Activated naive CD8-positive, alpha-beta T cell treated with anti-CD3 and anti-CD28 coated beads, Interleukin-2, amount 50 U/mL, for 24 hours (primary cell): ENCODE measurements at regions not wholly inside any gene's neighbourhood (a gene's known extent, or its start where the extent isn't known, plus 50 kb on each side); places are given as distances from the start of the nearest gene placed in this dataset.
"Not testable (repeated sequence)": the region's sequence is repeated elsewhere in the genome, so short reads cannot be mapped to it uniquely, and the experiment has no call there.

Experiments
- ATAC-seq: fragments of 150-1000 bp; cut with Tn5 transposase; one replicate; pipeline ENCODE4 v1.10.0; 2021
- DNase-seq: peaks from one replicate; pipeline ENCODE4 v3.0.0; 2021
- H3K27ac Mint-ChIP-seq: one replicate; pipeline ENCODE4 v1.8.0; 2021; ENCODE audit warnings: mild to moderate bottlenecking, mixed read lengths
- H3K27me3 Mint-ChIP-seq: one replicate; pipeline ENCODE4 v1.8.0; 2021; ENCODE audit warnings: mixed read lengths
- H3K36me3 Mint-ChIP-seq: one replicate; pipeline ENCODE4 v1.8.0; 2021; ENCODE audit warnings: low read depth, mixed read lengths
- H3K4me1 Mint-ChIP-seq: one replicate; pipeline ENCODE4 v1.8.0; 2021; ENCODE audit warnings: mixed read lengths
- H3K4me3 Mint-ChIP-seq: one replicate; pipeline ENCODE4 v1.8.0; 2021; ENCODE audit warnings: mild to moderate bottlenecking, moderate library complexity, mixed read lengths
- H3K9me3 Mint-ChIP-seq: one replicate; pipeline ENCODE4 v1.8.0; 2021; ENCODE audit warnings: mixed read lengths

DNA sequence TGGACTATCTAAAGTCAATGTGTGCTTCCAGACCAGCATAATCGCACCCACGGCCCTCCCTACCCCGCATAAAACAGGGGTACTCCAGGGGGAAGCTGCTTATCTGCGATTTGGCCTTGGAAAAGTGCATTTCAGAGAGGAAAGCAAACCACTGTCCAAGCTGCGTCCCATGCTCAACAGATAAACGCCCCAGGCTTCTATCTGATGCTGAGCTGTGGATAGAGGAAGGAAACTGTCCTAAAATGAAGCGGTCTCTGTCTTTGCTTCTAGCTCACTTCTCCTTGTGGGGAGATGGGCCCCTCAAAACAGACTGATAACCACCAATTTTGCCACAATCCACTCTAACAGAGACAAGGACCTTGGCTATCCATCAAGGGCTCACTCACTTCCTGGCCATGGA, 160.5 kb upstream of the TNRC6C start:
- DNase-seq (no peak), ATAC-seq (no peak)
- Mint-ChIP-seq H3K9me3 (no peaks in the 10 kb centered on the region), H3K27ac (no peak overlapping the region), H3K4me3 (no peak overlapping the region), H3K4me1 (peaks cover 2% of the 10 kb centered on the region), H3K36me3 (no peaks in the 10 kb centered on the region), H3K27me3 (peaks cover 6% of the 10 kb centered on the region)

DNA sequence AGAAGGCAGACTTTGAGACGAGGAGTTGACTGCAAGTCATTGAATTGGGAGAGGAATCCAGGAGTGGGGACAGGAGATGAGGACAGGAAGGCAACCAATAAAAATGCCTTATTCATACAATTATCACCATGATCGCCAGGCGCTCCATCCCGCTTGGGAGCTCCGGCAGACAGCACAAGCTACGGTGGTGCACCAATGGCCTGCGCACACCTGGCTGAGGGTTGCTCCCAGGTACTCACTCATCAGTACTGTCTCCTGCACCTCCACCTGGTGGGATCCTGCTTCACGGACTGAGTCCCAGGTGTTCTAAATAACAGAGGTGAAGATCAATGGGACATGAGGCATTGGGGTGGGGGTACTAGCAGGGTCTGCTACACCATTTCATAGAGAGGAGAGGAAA, 160.0 kb upstream of the TNRC6C start:
- DNase-seq (no peak), ATAC-seq (no peak)
- Mint-ChIP-seq H3K9me3 (no peaks in the 10 kb centered on the region), H3K4me1 (peaks cover 2% of the 10 kb centered on the region), H3K27me3 (peaks cover 6% of the 10 kb centered on the region), H3K27ac (no peak overlapping the region), H3K4me3 (no peak overlapping the region), H3K36me3 (no peaks in the 10 kb centered on the region)

DNA sequence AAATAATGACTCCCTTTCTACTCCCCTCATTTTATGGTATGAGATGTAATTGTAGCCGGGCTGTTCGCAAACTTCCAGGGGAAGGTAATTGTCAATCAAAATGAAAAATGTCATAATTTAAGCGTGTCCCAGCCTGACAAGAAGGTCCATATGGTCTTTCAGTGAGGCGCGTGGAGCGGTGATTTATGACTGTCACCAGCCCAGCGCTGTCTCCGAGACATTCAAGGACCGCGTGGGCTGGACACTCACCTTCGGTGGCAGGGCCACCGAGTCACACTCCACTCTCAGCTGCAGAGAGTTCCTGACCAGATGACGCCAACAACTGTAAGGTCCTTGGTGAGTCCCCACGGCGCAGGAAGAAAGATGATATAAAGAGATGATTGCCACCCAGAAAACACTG, 157.7 kb upstream of the TNRC6C start:
- ATAC-seq (no peak), DNase-seq (no peak)
- H3K36me3 Mint-ChIP-seq: no peaks in the 10 kb centered on the region
- peaks cover 2% of the 10 kb centered on the region for H3K4me1 Mint-ChIP-seq
- no peaks in the 10 kb centered on the region for H3K9me3 Mint-ChIP-seq
- peaks cover 9% of the 10 kb centered on the region for H3K27me3 Mint-ChIP-seq
- no peak overlapping the region for H3K4me3 Mint-ChIP-seq
- H3K27ac Mint-ChIP-seq: no peak overlapping the region

DNA sequence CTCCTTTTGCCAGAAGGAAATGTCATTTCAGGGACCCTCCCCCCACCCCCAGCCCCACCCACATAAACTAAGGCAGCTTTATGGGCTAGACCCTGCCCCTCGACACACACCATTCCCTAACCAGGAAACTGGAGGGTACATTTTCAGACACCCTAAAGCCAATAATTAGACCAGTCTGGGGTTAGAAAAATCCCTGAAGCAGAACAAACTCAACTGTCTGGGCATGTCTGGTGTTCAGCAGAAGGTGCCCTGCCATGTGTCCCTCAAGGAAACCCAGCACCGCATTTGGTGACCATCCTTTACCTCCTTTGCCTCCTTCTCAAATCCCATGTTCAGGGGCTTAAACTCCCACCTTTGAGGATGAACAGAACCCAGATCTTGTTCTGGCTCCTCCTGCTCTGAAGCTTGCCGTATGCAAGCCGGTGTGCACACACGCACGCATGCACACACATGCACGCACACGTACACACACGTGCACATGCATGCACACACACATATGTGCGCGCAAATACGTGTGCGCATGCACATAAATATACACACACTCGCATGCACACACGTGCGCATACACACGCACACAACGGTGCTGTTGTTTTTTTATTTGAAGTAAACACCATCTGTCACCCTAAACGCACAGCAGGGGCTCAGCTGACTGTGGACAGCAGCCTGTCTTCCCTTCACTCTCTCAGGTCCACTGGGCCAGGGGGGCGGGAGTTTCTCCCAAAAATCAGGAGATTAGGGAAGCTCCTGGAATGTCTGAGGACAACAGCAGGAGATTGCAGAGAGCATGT, 156.8 kb upstream of the TNRC6C start:
- H3K27ac Mint-ChIP-seq: no peak overlapping the region
- H3K4me1 Mint-ChIP-seq: peaks cover 2% of the 10 kb centered on the region
- no peaks in the 10 kb centered on the region for H3K9me3 Mint-ChIP-seq
- ATAC-seq: no peak
- peaks cover 9% of the 10 kb centered on the region for H3K27me3 Mint-ChIP-seq
- no peak overlapping the region for H3K4me3 Mint-ChIP-seq
- H3K36me3 Mint-ChIP-seq: no peaks in the 10 kb centered on the region
- DNase-seq: no peak

DNA sequence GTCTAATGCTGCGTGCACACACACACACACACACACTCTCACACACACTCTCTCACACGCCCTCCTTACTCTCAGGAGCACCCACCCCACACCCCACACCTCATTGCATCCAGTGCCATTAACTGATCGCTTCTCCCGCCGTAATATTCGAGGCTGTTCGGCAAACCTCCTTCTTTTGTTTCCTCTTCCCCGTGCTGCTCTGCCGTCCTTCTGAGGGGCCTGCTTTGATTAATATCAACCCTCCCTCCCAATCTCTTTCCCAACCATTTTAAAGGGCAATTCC, 156.2 kb upstream of the TNRC6C start:
- H3K4me1 Mint-ChIP-seq: peaks cover 2% of the 10 kb centered on the region
- no peak overlapping the region for H3K4me3 Mint-ChIP-seq
- H3K9me3 Mint-ChIP-seq: no peaks in the 10 kb centered on the region
- no peak for ATAC-seq
- H3K27me3 Mint-ChIP-seq: peaks cover 9% of the 10 kb centered on the region
- no peak for DNase-seq
- no peak overlapping the region for H3K27ac Mint-ChIP-seq
- H3K36me3 Mint-ChIP-seq: no peaks in the 10 kb centered on the region

DNA sequence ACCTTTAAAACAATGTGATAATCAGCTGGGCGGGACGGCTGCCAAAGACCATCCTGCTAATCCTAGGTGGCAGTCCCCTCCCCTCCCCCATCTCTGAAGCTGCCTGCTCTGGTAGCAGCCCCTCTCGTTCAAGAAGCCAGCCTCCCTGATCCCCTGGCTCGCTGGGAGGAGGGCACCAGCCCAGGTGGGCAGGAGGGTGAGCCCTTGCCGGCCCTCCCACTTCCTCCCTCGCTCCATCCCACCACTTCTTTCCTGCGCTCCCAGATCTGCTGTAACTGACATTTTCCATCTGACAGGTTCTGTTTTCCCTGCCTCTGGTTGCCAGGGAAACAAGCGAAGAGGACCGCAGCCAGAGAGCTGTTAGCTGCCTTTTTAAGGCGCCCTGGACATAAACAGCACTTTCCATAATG, 155.7 kb upstream of the TNRC6C start:
- no peaks in the 10 kb centered on the region for H3K36me3 Mint-ChIP-seq
- no peak for ATAC-seq

DNA sequence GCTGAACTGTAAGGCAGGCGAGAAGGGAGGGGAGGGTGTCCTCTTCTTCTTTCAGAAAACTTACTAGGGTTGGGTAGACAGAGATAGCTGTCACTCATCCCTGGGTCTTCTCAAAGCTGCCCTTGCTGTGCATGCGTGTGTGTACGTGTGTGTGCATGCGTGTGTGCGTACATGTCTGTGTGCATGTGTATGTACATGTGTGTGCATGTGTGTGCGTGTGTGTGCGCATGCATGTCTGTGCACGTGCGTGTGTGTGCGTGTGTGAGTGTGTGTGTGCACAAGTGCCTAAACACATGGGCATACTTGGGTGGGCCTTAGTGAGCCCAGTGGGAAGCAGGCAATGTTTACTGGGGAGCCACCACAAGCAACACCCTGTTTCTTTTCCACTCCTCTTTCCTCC, 154.8 kb upstream of the TNRC6C start:
- Mint-ChIP-seq H3K27me3 (peaks cover 9% of the 10 kb centered on the region), H3K36me3 (no peaks in the 10 kb centered on the region), H3K27ac (peak overlapping the region; percentile 2), H3K9me3 (no peaks in the 10 kb centered on the region), H3K4me3 (no peak overlapping the region), H3K4me1 (peaks cover 2% of the 10 kb centered on the region)
- no peak for DNase-seq
- ATAC-seq: no peak

More for the DNA sequence above, 155.7 kb upstream of the TNRC6C start:
- Mint-ChIP-seq H3K9me3 (no peaks in the 10 kb centered on the region), H3K27ac (no peak overlapping the region), H3K4me3 (no peak overlapping the region), H3K27me3 (peaks cover 9% of the 10 kb centered on the region), H3K4me1 (peaks cover 2% of the 10 kb centered on the region)
- no peak for DNase-seq

DNA sequence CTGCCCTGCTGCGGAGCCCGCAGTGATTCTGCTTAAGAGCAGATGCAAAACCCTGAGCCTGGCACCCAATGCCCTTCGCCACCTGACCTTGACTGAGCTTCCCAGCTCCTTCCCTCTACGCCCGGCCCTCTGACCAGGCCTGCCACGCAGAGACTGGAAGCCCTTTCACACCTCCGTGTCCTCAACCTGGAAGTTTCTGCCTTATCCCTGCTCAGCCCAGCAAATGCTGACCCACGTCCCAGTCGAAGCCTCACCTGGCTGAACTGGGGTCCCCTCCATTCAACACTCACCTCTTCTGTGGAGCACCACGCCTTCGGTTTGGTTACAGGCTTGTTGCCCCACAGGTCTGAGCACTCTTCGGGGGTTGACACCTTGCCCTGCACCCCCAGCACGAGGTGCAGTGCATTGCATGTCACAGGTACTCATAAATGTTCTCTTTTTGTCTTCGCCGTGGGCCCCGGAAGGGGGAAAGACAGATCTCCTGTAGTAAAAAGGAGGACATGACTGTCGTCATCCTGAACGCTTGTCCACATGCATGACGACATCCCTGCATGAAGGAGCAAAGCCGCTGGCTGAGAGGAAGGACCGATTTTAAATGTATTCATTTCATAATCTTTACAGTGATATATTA, 153.6 kb upstream of the TNRC6C start:
- no peaks in the 10 kb centered on the region for H3K36me3 Mint-ChIP-seq
- H3K4me3 Mint-ChIP-seq: no peak overlapping the region
- peaks cover 9% of the 10 kb centered on the region for H3K27me3 Mint-ChIP-seq
- ATAC-seq (no peak), DNase-seq (no peak)
- no peaks in the 10 kb centered on the region for H3K9me3 Mint-ChIP-seq
- peaks cover 2% of the 10 kb centered on the region for H3K4me1 Mint-ChIP-seq
- H3K27ac Mint-ChIP-seq: no peak overlapping the region

DNA sequence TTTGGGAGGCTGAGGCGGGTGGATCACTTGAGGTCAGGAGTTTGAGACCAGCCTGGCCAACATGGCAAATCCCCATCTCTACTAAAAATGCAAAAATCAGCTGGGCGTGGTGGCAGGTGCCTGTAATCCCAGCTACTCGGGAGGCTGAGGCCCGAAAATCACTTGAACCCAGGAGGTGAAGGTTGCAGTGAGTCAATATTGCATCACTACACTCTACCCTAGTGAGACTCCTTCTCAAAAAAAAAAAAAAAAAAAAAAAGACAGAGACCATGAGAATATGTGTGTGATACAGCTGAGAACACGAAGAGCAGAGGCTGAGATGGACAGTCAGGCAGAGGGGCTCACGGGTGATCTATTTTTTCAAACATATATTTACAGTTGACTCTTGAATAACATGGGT, 152.5 kb upstream of the TNRC6C start:
- not testable (repeated sequence) for ATAC-seq

DNA sequence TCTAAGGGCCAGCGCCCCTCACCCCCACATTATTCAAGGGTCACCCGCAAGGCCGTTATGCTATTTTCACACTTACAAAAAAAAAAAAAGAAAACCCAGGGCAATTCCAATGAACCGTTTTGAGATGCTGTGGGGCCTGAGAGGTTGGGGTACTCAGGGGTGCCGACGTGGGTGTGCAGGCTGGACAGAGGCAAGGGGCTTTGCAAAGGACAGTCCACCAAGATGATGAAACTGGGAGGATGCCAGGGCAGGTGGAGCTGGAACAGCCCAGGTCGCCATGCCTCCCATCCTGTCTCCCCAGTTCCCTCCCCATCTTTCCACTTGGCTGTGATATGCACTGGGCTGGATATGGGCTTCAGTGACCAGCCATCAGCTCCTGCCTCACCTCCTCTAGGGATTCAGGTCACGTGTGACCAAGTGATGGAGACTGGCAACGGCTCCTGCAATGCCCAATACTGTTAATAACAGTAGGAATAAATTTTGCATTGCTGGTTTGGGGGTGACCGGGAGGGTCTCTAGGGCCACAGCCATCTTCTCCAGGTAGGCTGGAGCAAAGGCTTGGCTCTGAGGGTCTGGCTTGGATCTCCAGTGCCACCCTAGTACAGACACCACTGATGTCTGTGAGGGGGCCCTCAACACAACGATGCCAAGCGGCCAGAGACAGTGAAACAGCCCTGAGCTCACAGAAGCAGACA, 151.3 kb upstream of the TNRC6C start:
- H3K27ac Mint-ChIP-seq: no peak overlapping the region
- H3K4me3 Mint-ChIP-seq: no peak overlapping the region
- no peaks in the 10 kb centered on the region for H3K36me3 Mint-ChIP-seq
- H3K9me3 Mint-ChIP-seq: no peaks in the 10 kb centered on the region
- ATAC-seq (no peak), DNase-seq (no peak)
- H3K4me1 Mint-ChIP-seq: peaks cover 2% of the 10 kb centered on the region
- H3K27me3 Mint-ChIP-seq: peaks cover 3% of the 10 kb centered on the region

More for the DNA sequence above, 152.5 kb upstream of the TNRC6C start:
- H3K4me1 Mint-ChIP-seq, DNase-seq, H3K27me3 Mint-ChIP-seq, H3K9me3 Mint-ChIP-seq, H3K27ac Mint-ChIP-seq, H3K36me3 Mint-ChIP-seq, H3K4me3 Mint-ChIP-seq: not testable (repeated sequence)

DNA sequence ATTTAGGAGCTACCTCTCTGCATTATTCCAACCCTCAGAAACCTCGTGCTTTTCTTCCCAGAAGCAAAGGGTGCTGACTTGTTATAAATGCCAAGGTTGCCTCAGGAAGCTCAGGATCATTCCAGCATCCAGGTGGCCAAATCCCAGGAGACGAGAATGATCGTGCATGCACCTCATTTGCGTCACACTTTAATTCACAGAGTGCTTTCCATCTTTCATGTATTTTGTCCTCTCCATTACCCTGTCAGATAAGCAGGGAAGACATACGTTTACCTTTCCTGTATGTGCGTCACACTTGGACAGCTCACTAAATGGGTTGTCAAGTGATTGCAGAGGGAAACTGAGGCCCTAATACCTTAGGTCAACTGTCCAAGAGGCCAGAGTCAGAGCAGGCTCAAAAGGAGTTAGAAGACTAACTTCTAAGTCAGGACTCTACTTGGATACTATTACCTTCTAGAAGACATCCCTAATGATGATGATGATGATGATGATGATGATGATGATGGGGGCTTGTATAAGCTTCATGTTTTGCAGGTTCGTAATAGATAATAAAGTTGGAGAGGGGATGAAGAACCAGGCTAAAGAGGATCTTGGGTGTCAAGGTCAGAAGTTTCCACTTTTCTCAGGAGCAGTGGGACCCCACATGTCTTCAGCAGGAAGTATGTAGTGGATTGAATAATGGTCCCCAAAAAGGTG, 150.6 kb upstream of the TNRC6C start:
- H3K27ac Mint-ChIP-seq: no peak overlapping the region
- DNase-seq: no peak
- H3K9me3 Mint-ChIP-seq: no peaks in the 10 kb centered on the region
- H3K36me3 Mint-ChIP-seq: no peaks in the 10 kb centered on the region
- H3K27me3 Mint-ChIP-seq: peaks cover 3% of the 10 kb centered on the region
- no peak overlapping the region for H3K4me3 Mint-ChIP-seq
- no peaks in the 10 kb centered on the region for H3K4me1 Mint-ChIP-seq
- ATAC-seq: no peak

DNA sequence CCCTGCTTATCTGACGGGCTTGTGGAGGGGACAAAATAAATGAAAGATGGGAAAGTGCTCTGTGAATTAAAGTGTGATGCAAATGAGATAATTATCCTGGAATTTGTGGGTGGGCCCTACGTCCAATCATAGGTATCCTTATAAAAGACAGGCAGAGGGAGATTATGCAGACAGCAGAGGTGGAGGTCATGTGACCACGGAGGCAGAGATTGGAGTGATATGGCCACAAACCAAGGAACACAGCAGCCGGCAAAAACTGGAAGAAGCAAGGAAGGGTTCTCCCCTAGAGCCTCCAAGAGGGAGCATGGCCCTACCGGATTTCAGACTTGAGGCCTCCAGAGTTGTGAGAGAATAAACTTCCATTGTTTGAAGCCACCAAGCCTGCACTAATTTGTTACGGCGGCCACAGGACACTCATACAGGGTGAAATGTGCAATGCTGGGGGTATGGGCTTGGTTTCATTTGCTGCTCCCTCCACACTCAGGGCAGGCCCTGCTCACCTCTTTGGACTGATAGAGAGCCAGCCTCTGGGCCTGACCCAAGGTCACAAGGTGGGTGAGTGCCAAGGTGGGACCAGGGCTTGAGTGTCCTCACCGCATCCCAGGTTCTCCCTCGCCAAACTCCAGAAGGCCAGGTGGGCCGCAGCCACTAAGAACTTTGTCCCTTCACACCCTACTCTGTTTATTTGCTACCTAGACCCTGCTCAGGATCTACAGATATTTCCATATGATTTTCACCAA, 149.6 kb upstream of the TNRC6C start:
- no peak for DNase-seq
- Mint-ChIP-seq H3K27ac (no peak overlapping the region), H3K9me3 (no peaks in the 10 kb centered on the region), H3K27me3 (peaks cover 3% of the 10 kb centered on the region), H3K36me3 (no peaks in the 10 kb centered on the region), H3K4me1 (no peaks in the 10 kb centered on the region), H3K4me3 (no peak overlapping the region)
- no peak for ATAC-seq

DNA sequence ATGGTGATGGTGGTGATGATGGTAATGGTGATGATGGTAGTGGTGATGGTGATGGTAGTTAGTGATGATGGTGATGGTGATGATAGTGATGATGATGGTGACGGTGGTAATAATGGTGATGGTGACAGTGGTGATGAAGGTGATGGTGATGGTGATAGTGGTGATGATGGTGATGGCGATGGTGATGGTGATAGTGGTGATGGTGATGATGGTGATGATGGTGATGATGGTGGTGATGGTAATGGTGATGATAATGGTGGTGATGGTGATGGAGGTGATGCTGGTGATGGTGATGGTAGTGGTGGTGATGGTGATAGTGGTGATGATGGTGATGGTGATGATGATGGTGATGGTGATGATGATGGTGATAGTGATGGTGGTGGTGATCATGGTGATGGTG, 148.7 kb upstream of the TNRC6C start:
- H3K27ac Mint-ChIP-seq: no peak overlapping the region

DNA sequence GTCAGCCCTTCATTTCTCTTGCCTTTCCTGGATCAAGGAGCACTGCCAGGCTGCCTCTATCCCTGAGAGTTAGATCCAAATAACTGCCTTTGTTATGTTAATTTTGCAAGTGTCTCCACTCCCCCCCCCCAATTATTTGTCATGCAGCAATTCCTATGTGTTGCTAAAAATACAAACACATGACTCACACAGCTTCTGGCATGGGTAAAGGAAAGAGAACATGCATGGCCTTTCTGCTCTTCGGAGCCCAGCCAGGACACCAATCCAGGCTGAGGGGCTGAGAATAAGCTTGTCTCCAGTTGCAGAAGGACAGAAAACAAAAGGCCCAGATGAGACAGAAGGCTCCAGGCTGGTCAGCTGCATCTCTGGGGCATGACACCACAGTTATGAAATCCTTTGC, 148.0 kb upstream of the TNRC6C start:
- Mint-ChIP-seq H3K27ac (no peak overlapping the region), H3K9me3 (no peaks in the 10 kb centered on the region), H3K4me3 (no peak overlapping the region), H3K36me3 (no peaks in the 10 kb centered on the region), H3K27me3 (no peaks in the 10 kb centered on the region), H3K4me1 (no peaks in the 10 kb centered on the region)
- ATAC-seq (no peak), DNase-seq (no peak)

More for the DNA sequence above, 148.7 kb upstream of the TNRC6C start:
- ATAC-seq (no peak), DNase-seq (no peak)
- H3K36me3 Mint-ChIP-seq: no peaks in the 10 kb centered on the region
- no peak overlapping the region for H3K4me3 Mint-ChIP-seq
- H3K4me1 Mint-ChIP-seq: no peaks in the 10 kb centered on the region
- H3K9me3 Mint-ChIP-seq: no peaks in the 10 kb centered on the region
- H3K27me3 Mint-ChIP-seq: peaks cover 1% of the 10 kb centered on the region
